Germinal center (tissue), 1 donor: ENCODE measurements at regions not wholly inside any gene's neighbourhood (a gene's known extent, or its start where the extent isn't known, plus 50 kb on each side); places are given as distances from the start of the nearest gene placed in this dataset.

Experiments
- DNase-seq: peaks from one replicate; pipeline ENCODE4 v3.0.0; 2012; ENCODE audit warnings: mixed read lengths, low spot score

- no peak for DNase-seq
Measured at GRCh38 chr18:33817096-33817495, 239.1 kb downstream of the ASXL3 start.

- DNase-seq: no peak
Measured at GRCh38 chr18:33814546-33814945, 236.5 kb downstream of the ASXL3 start.

- DNase-seq: no peak
Measured at GRCh38 chr18:33812186-33812585, 234.2 kb downstream of the ASXL3 start.

- no peak for DNase-seq
Measured at GRCh38 chr18:33805592-33805991, 227.6 kb downstream of the ASXL3 start.

GRCh38 chr18:33804258-33804657 is 226.2 kb downstream of the ASXL3 start:
- no peak for DNase-seq

- no peak for DNase-seq
Measured at GRCh38 chr18:33803636-33804035, 225.6 kb downstream of the ASXL3 start.

GRCh38 chr18:33802955-33803354 is 224.9 kb downstream of the ASXL3 start:
- DNase-seq: no peak
